Head of caudate nucleus (tissue), 42 donors: ENCODE measurements at regions not wholly inside any gene's neighbourhood (a gene's known extent, or its start where the extent isn't known, plus 50 kb on each side); places are given as distances from the start of the nearest gene placed in this dataset.

ENCODE experiments used
- DNase-seq, 42 donors: peaks; one replicate each; pipeline versions ENCODE4 v3.0.0 to v3.0.0-alpha.2; 2020 to 2021; ENCODE audit warnings: mixed read lengths in 7 of 42
- intact Hi-C: fragments of 100-400 bp; cut with DNase I; formaldehyde crosslinking; loops from one replicate; pipeline ENCODE4 v1.15.0; 2022

- DNase-seq, result no peak
- intact Hi-C loops, result no loop called here
These were observed 70.6 kb upstream of the GGTLC1 start for GRCh38 chr20:24059174-24059573.

- intact Hi-C loops, result no loop called here
- DNase-seq, result peak in 1 of 42 donors; percentile 2
These were observed 67.9 kb upstream of the GGTLC1 start for GRCh38 chr20:24056491-24056890.

DNA sequence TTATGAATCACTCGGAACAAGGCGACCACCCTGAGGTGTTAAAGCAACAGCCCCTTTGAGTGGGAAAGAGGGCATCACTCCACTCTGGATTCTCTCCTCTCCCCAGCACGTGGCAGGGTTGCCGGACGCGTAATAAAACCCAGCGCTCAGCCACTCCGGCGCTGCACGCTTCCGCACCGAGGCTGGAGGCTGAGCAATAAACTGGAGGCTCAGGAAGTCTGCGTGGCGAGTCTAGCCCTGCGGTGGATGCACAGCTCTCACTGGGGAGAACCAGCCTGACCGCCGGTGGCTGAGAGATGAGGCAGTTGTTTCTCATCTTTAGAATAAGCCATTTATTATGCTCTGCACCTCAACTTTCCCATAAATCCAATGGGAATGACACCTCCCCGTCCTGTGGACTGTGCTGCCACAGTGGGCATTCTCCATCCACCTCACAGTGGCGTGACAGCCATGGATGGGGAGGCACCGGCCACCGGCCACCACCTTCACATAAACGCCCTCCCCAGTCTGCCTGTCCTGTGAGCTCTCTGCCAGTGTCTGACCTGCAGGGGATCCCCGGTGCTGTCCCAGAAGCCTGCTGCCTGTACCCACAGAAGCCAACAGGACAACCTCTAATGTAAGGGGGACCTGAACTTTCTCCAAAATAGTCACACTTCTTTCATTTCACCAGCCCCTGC, 64.2 kb upstream of the GGTLC1 start:
- intact Hi-C loops, result no loop called here
- DNase-seq, result peak in 1 of 42 donors; percentile 22

- DNase-seq, result no peak
- intact Hi-C loops, result no loop called here
These were observed 62.6 kb upstream of the GGTLC1 start for GRCh38 chr20:24051160-24051559.

DNA sequence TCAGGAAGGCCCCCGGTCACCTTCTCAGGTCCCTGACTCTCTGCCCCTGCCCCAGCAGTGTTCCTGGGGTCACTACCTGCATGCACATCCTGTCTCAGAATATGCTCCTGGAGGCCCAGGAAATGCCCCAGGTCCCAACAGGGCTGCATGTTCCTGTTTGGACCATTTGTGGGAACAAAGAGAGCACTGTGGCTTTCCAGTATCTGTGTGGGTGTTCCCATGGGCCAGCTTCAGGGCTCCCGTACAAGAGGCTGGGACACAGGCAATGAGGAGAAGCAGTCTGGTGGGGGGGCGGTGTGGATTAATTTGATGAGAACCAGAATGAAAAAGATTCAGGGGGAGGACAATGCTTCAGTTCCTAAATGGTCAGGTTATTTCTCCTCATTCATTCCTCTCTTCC, 61.5 kb upstream of the GGTLC1 start:
- intact Hi-C loops, result no loop called here
- DNase-seq, result peak in 1 of 42 donors; percentile 17

DNA sequence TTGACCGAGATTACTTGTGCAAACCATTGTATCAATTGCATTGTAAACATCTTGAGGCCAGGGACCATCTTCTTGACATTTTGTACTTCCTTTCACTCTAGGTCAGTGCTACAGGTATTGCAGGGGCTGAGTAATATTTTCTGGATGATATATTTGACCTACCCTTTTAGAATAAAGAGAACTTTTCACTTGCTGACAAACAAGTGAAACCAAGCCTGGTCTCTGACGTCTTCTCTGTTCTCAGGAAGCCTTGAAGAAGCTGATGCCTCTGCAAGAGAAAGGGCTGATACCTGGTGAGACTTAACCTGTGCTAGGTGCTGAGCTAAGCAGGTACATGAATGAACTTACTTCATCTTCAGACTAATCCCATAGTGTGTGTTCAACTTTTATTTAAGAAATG, 60.5 kb upstream of the GGTLC1 start:
- DNase-seq, result peak in 1 of 42 donors; percentile 21
- intact Hi-C loops, result no loop called here

- DNase-seq, result peak in 1 of 42 donors; percentile 27
- intact Hi-C loops, result no loop called here
These were observed 59.5 kb upstream of the GGTLC1 start for GRCh38 chr20:24048024-24048611.

GRCh38 chr20:24046888-24047287, 58.3 kb upstream of the GGTLC1 start:
- peak in 1 of 42 donors; percentile 27 for DNase-seq
- intact Hi-C loops, result no loop called here

DNA sequence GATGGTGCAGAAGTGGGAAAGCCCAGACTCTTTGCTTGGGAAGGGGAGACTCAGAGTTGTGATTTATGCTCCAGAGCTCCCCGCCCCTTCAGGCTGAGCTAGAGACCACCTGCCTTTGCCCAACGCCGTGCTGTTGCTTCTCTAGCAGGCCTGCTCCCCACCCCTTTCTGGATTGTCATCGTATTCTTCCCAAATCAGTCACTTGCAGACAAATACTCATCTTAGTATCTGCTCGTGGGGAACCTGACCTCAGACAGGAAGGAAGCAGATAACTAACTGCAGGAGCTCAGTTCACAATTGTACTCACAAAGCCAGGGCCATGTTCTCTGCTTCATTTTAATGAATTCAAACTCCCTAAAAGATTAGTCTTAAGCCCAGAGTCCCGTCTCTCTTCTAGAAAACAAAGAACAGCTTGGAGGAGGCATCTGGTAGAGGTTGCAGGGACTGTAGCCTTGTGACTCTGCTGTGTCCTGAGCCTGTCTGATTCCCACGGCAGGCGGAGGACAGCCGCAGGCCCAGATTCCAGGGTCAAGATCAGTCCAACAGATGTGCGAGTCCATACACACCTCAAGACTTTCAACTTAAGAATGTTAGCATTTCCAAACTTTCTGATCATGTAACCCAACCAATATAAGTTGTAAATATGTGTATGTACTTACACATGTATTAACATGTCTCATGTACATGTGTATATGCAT, 57.2 kb upstream of the GGTLC1 start:
- DNase-seq, result no peak
- intact Hi-C loops, result no loop called here

- no peak for DNase-seq
- intact Hi-C loops, result no loop called here
These were observed 54.7 kb upstream of the GGTLC1 start for GRCh38 chr20:24043294-24043693.

- intact Hi-C loops, result no loop called here
- DNase-seq, result no peak
These were observed 54.1 kb upstream of the GGTLC1 start for GRCh38 chr20:24042646-24043045.

DNA sequence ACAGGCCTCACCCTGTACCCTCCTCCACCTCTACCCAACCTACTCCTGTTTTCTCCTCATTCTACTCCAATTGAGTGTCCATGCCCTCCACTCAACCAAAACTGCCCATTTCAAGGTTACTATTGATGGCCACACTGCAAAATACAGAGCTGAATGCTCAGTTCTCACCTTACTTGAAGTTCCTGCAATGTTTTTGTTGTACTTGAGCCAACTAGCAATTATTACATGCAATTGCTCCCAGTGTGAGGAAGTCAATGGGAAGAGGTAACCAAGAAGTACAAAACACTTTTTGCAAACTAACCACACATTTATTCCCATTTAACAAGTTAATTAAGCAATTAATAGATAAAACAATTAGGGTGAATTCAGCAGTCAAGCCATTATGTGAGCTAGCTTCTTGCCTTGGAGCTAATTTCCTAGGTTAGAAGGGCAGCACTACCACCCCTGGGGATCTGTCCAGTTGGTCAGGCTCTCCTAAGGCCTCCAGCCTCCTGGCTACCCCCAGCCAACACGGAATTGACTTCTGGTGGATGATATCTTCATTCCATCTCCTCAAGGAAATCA, 52.4 kb upstream of the GGTLC1 start:
- intact Hi-C loops, result no loop called here
- DNase-seq, result no peak

DNA sequence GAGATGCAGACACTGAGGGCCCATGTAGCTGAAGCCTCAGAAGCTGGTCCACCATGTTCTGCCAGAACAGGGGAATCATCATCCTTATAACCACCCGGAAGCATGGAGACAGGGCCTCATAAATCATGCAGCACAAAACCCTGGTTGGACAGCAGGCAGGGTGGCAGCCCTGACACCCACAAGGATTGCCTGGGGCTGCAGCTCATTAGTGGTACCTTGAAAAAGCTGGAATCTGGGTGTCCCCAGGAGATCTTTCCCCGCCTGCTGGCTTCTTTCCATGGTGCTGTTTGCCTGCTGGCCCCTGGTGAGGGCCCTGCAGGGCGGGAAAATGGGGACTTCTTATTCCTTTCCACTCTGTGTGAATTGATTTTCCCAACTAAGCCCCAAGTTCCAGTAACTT, 50.6 kb upstream of the GGTLC1 start:
- intact Hi-C loops, result no loop called here
- DNase-seq, result no peak
